Pons (tissue), 1 donor: ENCODE measurements at regions not wholly inside any gene's neighbourhood (a gene's known extent, or its start where the extent isn't known, plus 50 kb on each side); places are given as distances from the start of the nearest gene placed in this dataset.

ENCODE experiments used
- DNase-seq: peaks from one replicate; pipeline ENCODE4 v3.0.0-alpha.2; 2016; ENCODE audit warnings: low spot score

DNA sequence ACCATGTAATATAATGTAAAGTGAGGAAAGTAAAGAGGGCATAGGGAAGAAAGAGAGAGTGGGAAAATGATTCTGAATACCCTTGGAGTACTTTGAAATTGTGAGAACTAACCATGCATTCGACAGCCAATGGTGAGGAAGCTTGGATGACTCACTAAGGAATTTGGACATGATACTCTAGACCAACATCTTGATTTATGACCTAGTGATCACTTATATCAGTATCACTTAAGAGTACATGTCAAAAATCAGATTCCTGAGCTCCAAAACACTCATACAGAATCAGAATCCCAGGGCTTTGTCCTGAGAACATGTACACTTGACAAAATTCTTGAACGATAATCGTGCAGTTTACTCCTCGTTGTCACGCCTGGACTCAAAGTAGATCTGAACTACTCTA lies 1899.8 kb upstream of the PIK3C3 start:
- no peak for DNase-seq

- DNase-seq, result no peak
These were observed 1905.3 kb upstream of the PIK3C3 start for GRCh38 chr18:40049716-40050115.

- no peak for DNase-seq
These were observed 1906.0 kb upstream of the PIK3C3 start for GRCh38 chr18:40048886-40049650.

GRCh38 chr18:40048253-40048652 lies 1906.8 kb upstream of the PIK3C3 start:
- no peak for DNase-seq

DNA sequence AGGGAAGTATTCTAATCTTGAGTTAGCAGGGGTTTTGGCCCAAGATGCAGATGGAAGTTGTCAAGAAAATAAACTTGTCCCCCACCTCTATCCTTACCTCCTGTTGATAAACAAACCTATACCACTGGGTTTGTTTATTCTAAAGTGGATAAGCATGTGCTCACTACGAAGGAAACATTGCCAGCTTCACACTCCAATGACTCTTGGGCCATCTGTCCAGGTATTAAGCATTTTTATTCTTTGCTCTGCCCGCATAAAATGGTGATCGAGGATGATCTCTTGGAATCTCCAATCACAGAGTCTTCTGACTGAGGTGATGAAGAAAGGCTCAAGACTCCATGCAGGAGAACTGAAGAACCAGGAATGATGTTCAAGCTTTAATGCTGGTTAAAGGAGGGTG lies 1908.4 kb upstream of the PIK3C3 start:
- DNase-seq, result no peak

GRCh38 chr18:40041951-40042350 lies 1913.1 kb upstream of the PIK3C3 start:
- no peak for DNase-seq

DNA sequence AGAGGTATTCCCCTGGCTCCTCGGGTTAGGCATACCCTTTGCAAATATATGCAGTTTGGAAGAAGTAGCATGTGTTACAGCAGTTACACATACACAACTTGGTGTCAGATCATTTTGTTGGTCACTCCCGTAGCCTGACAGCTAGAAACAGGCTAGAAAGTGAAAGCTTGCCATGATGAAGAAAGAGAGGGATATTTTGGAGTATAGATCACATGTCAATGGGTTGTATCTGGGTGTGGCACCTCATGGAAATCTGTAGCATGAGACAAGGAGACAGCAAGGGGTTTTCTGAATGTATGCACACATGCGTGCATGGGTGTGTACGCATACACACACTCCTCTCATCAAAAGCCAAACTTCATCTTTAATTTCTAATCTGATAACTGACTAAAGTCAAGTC lies 1914.5 kb upstream of the PIK3C3 start:
- no peak for DNase-seq

- DNase-seq, result no peak
These were observed 1917.7 kb upstream of the PIK3C3 start for GRCh38 chr18:40037356-40037755.

- DNase-seq, result no peak
These were observed 1918.2 kb upstream of the PIK3C3 start for GRCh38 chr18:40036861-40037260.

- DNase-seq, result no peak
These were observed 1919.1 kb upstream of the PIK3C3 start for GRCh38 chr18:40035966-40036365.

GRCh38 chr18:40032076-40032475 lies 1923.0 kb upstream of the PIK3C3 start:
- DNase-seq, result no peak

GRCh38 chr18:40031435-40031834 lies 1923.6 kb upstream of the PIK3C3 start:
- no peak for DNase-seq

- DNase-seq, result peak; percentile 45
These were observed 1935.1 kb upstream of the PIK3C3 start for GRCh38 chr18:40019797-40020392.

DNA sequence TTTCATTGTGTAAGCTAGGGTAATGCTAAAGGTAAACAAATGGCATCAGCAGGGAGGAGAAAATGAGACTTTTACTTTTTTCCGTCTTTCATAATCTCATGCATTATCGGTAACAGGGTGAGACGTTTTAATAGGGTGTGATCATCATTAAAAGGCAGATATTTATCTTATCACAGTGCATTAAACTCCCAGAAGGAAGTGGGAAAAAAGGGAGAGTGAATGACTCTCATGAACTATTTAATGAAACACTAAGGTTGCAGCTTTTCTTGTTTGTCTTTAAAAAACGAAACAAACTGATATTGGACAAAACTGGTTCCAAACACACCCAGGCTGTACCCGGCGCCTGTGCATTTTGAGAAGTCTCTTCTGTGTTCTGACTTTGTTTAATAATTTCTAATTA lies 1936.8 kb upstream of the PIK3C3 start:
- no peak for DNase-seq

DNA sequence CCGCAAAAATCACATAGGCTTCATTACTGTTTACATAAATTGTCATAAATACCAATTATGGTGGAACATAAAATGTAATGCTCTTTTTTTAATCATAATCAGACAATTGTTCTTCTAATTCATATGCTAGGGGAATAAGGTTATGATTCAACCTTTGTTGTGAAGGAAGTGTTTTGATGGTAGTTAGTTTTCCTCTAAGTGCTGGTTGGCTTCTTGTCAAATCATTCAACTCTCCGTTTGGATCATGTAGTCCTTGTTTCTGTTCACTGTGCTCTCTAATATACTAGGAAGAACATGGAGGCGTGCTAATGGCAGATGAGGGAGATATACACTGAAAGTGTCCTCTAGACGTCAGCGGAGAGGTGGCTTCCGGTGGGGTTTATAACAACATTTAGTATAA lies 1938.0 kb upstream of the PIK3C3 start:
- DNase-seq, result no peak

DNA sequence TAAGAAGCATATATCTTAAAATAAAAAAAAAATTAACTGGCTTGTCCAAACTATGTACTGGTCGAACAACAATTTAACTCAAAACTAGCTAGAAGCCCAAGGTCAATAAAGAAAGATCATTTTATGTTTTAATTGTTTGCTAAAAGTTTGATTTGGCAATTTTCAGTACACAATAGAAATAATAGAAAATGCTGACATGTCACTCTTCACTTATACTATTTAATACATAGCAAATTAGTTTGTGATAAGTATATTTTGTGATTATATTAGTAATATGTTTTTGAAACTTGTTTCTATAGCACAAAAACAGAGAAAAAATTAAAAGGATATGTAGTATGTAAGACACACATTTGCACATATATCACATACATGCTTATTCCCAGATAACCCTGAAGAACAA lies 1938.6 kb upstream of the PIK3C3 start:
- no peak for DNase-seq

GRCh38 chr18:40013001-40013609 lies 1941.9 kb upstream of the PIK3C3 start:
- DNase-seq, result peak; percentile 70

GRCh38 chr18:40011201-40011600 lies 1943.8 kb upstream of the PIK3C3 start:
- DNase-seq, result no peak

DNA sequence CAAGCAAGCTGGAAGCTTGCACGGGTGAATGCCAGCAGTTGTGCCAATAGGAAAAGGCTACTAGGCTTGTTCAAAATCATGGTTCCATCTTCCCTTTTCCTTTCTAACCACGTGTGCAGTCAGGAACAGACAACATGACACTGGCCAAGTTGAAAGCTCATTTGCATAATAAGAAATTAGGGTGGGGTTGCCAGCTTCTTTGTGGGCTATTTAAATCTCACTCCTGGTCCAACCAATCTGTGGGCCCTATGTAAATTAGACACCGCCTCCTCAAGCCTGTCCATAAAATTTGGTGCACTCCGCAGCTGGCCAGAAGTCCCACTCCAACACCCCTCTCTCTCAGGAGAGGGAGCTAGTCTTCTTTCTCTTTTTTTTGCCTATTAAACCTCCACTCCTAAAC lies 1948.4 kb upstream of the PIK3C3 start:
- peak; percentile 24 for DNase-seq

GRCh38 chr18:40004246-40004645 lies 1950.8 kb upstream of the PIK3C3 start:
- no peak for DNase-seq

DNA sequence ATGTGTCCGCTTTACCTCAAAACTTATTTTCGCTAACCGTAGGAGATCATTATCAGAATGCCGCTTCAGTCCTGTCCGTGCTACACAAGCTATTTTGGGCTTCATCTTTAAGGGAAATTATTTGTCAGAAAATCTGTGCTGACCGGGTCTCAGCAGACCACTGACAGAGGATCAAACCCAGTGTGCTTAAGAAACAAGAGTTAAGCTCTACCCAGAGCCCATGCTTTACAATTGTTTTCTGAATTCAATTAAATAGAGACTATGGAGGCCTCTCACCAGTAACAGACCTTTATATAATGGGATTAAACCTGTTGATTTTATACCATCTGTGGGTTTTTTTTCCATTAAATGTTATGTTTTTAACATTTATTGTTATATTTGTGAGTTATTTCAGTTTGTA lies 1956.7 kb upstream of the PIK3C3 start:
- DNase-seq, result no peak

DNA sequence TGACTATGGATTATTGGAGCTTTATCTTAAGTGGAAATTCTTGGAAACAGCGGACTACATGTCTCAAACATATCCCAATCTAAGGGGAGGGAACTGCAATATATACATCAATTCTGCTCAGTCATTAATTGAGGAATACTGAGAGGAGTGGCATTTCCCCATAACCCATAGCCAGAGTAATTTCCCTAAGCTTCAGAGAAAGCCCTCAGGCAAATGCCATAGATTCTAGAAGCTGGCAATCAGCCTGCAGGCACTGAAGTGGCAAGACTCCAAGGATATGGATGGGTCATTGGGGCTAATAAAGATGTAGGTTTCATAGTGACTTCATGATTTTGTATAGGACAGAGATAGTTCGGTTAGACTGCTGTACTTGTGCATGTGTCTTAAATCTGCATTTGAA lies 1960.5 kb upstream of the PIK3C3 start:
- no peak for DNase-seq

DNA sequence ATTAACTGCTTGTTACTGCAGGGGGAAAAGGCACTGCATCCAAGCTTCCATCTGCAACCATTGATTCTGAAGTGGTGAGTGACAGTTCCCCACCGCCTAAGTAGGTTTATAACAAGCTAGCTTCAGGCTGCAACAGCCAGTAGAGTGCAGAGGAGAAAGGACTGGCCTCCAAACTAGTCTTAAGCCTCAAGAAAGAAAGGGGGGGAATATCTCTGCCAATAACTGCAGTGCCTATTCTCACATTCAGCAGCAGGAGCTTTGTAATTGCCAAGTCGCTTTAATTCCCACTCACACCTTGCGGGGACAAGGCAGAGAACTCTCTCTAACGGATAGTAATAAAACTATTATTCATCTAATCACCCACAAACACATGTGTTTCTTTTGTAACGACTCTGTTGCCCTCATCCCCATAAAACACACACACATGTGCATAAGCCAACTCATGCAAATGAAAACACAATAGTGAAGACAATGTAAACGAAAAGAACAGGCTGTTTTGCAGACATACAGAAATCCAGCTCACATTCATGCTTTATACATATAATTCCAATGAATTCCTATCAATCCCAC lies 1963.3 kb upstream of the PIK3C3 start:
- DNase-seq, result no peak
